ENCODE measurements at regions not wholly inside any gene's neighbourhood (a gene's known extent, or its start where the extent isn't known, plus 50 kb on each side); places are given as distances from the start of the nearest gene placed in this dataset.

DNA sequence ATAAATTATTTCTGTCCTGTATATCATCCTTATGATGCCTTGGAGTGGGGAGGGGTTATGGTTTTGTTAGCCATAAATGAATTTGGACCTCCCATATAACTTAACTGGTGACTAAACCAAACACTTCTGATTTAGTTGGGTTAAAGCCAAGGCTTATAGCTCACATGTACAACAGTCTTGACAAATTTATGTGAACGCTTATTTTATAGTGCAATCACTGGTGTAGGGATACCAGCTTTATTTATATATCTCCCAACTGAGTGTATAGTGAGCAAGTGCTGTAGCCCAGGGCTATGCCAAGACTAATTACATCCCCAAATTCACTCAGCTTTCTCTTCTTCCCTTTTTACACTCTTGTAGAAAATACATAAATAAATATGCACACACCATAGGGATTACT, 956.2 kb downstream of the SORCS3 start:
- Histone ChIP-seq H3K36me3 (no peaks in the 10 kb centered on the region), H3K4me1 (no peaks in the 10 kb centered on the region), H3K27me3 (no peaks in the 10 kb centered on the region), H3K4me3 (no peak overlapping the region), H3K27ac (no peak overlapping the region), H3K9me3 (no peaks in the 10 kb centered on the region)
- intact Hi-C loops (cut with DNase I; ENCODE audit: low total_unique reads), result no loop called here
- TF ChIP-seq, protein P1, sequence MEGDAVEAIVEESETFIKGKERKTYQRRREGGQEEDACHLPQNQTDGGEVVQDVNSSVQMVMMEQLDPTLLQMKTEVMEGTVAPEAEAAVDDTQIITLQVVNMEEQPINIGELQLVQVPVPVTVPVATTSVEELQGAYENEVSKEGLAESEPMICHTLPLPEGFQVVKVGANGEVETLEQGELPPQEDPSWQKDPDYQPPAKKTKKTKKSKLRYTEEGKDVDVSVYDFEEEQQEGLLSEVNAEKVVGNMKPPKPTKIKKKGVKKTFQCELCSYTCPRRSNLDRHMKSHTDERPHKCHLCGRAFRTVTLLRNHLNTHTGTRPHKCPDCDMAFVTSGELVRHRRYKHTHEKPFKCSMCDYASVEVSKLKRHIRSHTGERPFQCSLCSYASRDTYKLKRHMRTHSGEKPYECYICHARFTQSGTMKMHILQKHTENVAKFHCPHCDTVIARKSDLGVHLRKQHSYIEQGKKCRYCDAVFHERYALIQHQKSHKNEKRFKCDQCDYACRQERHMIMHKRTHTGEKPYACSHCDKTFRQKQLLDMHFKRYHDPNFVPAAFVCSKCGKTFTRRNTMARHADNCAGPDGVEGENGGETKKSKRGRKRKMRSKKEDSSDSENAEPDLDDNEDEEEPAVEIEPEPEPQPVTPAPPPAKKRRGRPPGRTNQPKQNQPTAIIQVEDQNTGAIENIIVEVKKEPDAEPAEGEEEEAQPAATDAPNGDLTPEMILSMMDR (IDR thresholded peaks at IDR 0.05), result no peak
- no peak for TF ChIP-seq POLR2A (IDR thresholded peaks at IDR 0.05)
- DNase-seq, result no peak

DNA sequence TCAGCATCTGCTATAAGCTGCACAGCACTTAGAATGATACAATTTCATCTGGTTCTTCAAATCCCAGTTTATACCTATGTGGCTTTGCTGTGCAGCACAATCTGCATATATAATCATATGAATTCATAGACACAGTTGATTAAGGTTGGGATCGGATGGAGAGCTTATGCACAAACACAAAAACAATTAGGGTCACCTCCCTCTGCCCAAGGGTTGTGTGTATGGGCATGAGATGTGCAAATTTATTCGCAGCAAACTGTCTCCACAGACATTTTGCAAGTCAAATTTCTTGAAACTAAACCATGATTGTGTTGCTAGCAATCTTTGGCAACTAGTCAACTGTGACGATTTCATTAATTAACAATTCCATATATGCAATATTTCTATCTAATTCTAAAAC, 955.7 kb downstream of the SORCS3 start:
- intact Hi-C loops (cut with DNase I; ENCODE audit: low total_unique reads), result no loop called here
- Histone ChIP-seq H3K27ac (no peak overlapping the region), H3K4me3 (no peak overlapping the region), H3K27me3 (no peaks in the 10 kb centered on the region), H3K4me1 (no peaks in the 10 kb centered on the region), H3K36me3 (no peaks in the 10 kb centered on the region), H3K9me3 (no peaks in the 10 kb centered on the region)
- DNase-seq, result no peak
- TF ChIP-seq, protein P1 (IDR thresholded peaks at IDR 0.05), result no peak
- TF ChIP-seq POLR2A (IDR thresholded peaks at IDR 0.05), result no peak

DNA sequence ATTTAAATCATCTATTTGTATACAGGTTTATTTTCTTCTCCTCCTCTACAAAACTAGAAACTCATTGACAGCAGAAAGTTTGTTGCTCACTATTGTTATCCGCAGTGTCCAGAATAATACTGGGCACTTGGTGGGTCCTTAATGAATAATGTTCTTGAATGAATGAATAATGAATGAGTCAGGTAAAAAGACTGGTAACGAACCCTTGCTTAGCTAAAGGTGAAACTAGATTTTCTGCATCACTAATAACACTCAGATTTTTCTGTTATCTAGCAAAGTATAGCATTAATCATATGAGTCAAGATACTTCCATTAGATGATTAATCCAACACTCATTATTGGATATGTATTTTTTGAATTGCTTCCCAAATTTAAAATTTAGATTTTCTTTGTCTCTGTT, 953.2 kb downstream of the SORCS3 start:
- Histone ChIP-seq H3K27me3 (no peaks in the 10 kb centered on the region), H3K36me3 (no peaks in the 10 kb centered on the region), H3K9me3 (no peaks in the 10 kb centered on the region), H3K4me1 (no peaks in the 10 kb centered on the region), H3K27ac (no peak overlapping the region), H3K4me3 (no peak overlapping the region)
- TF ChIP-seq POLR2A (IDR thresholded peaks at IDR 0.05), result no peak
- TF ChIP-seq, protein P1 (IDR thresholded peaks at IDR 0.05), result no peak
- DNase-seq, result no peak
- intact Hi-C loops (cut with DNase I; ENCODE audit: low total_unique reads), result no loop called here

DNA sequence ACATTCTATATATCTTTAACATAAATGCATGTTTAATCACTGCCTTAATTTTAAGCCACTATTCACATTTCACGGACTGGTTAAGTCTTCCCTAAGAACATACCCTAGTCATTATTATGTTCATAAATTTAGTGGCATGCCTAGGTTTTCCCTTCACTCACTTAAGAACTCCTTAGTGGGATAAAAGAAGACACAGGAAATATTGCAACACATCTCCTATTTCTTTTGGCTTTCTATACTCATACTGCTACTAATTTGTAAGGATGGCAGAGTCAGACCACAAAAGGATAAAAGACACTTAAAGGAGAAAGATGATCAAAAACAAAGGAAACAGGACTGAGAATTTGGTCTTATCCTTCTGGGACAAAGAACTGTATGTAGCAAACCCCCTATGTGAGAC, 951.4 kb downstream of the SORCS3 start:
- Histone ChIP-seq H3K27me3 (no peaks in the 10 kb centered on the region), H3K36me3 (no peaks in the 10 kb centered on the region), H3K4me1 (no peaks in the 10 kb centered on the region), H3K27ac (no peak overlapping the region), H3K9me3 (no peaks in the 10 kb centered on the region), H3K4me3 (no peak overlapping the region)
- no peak for TF ChIP-seq POLR2A (IDR thresholded peaks at IDR 0.05)
- TF ChIP-seq, protein P1 (IDR thresholded peaks at IDR 0.05), result no peak
- DNase-seq, result no peak
- intact Hi-C loops (cut with DNase I; ENCODE audit: low total_unique reads), result no loop called here

DNA sequence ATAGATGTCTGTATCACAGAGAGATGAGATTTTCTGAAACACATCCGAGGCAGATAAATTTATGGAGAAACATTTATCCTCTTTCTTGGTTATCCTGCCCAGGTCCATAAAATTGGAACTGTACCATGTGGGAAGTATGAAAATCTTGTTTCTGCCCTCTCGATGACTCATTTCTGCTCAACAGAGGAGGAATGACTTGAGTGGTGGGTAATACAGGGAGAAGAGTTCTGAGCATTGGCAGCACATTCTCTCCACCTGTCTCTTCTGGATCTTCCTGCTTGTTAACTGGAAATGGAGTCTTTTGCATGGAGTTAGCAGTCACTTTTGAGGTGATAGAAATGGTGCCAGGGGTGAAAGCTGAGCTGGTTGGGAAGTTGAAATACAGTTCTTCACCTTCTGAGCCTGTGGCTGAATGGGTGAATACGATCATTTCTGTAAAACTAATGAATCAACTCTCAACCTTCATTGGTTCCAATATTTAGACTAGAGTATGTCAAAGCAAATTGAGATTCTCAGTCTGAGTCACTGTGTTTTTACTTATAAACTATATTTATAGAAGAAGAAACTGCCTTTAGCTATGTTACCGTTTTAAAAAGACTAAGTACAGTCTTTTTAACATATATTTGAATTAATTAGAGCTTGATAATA, 945.5 kb downstream of the SORCS3 start:
- H3K27me3 ChIP-seq, result no peaks in the 10 kb centered on the region
- H3K36me3 ChIP-seq, result no peaks in the 10 kb centered on the region
- no peaks in the 10 kb centered on the region for H3K9me3 ChIP-seq
- intact Hi-C loops (cut with DNase I; ENCODE audit: low total_unique reads), result no loop called here
- H3K4me1 ChIP-seq, result no peaks in the 10 kb centered on the region
- no peak for DNase-seq
- TF ChIP-seq POLR2A (IDR thresholded peaks at IDR 0.05), result no peak
- TF ChIP-seq, protein P1 (IDR thresholded peaks at IDR 0.05), result no peak
- H3K4me3 ChIP-seq, result no peak overlapping the region
- H3K27ac ChIP-seq, result no peak overlapping the region

All from uterus (tissue), 3 donors.